HG03039 (cell line): ENCODE measurements at regions not wholly inside any gene's neighbourhood (a gene's known extent, or its start where the extent isn't known, plus 50 kb on each side); places are given as distances from the start of the nearest gene placed in this dataset.

Source experiments
- ATAC-seq: cut with Tn5 transposase; IDR thresholded peaks from one replicate; pipeline ENCODE4 v1.9.1; 2021; ENCODE audit warnings: mild to moderate bottlenecking, moderate library complexity; ENCODE audit not compliant: unreplicated experiment

- ATAC-seq = no peak
Measured at GRCh38 chr1:191943684-191944083, 214.6 kb upstream of the RGS18 start.

GRCh38 chr1:191953526-191953925 lies 204.7 kb upstream of the RGS18 start:
- ATAC-seq = no peak

- no peak for ATAC-seq
Measured at GRCh38 chr1:191959856-191960255, 198.4 kb upstream of the RGS18 start.

- ATAC-seq = no peak
Measured at GRCh38 chr1:191963286-191963685, 195.0 kb upstream of the RGS18 start.

- ATAC-seq = no peak
Measured at GRCh38 chr1:191963781-191964455, 194.3 kb upstream of the RGS18 start.

GRCh38 chr1:191969290-191969689 lies 189.0 kb upstream of the RGS18 start:
- ATAC-seq = no peak

- no peak for ATAC-seq
Measured at GRCh38 chr1:191970116-191970515, 188.1 kb upstream of the RGS18 start.

GRCh38 chr1:191971447-191971846 lies 186.8 kb upstream of the RGS18 start:
- ATAC-seq = no peak

- no peak for ATAC-seq
Measured at GRCh38 chr1:191974004-191974403, 184.3 kb upstream of the RGS18 start.

GRCh38 chr1:191977874-191978506 lies 180.3 kb upstream of the RGS18 start:
- no peak for ATAC-seq

GRCh38 chr1:191984856-191985255 lies 173.4 kb upstream of the RGS18 start:
- ATAC-seq = no peak

- no peak for ATAC-seq
Measured at GRCh38 chr1:191992118-191992517, 166.1 kb upstream of the RGS18 start.

- ATAC-seq = no peak
Measured at GRCh38 chr1:191993549-191993948, 164.7 kb upstream of the RGS18 start.

GRCh38 chr1:192002063-192002462 lies 156.2 kb upstream of the RGS18 start:
- no peak for ATAC-seq

- no peak for ATAC-seq
Measured at GRCh38 chr1:192003295-192004077, 154.8 kb upstream of the RGS18 start.

- ATAC-seq = no peak
Measured at GRCh38 chr1:192005976-192006375, 152.3 kb upstream of the RGS18 start.

- no peak for ATAC-seq
Measured at GRCh38 chr1:192008281-192008825, 149.9 kb upstream of the RGS18 start.

GRCh38 chr1:192010406-192010805 lies 147.9 kb upstream of the RGS18 start:
- ATAC-seq = no peak

- no peak for ATAC-seq
Measured at GRCh38 chr1:192011525-192011924, 146.7 kb upstream of the RGS18 start.

- ATAC-seq = no peak
Measured at GRCh38 chr1:192022827-192023226, 135.4 kb upstream of the RGS18 start.

- ATAC-seq = no peak
Measured at GRCh38 chr1:192024881-192025280, 133.4 kb upstream of the RGS18 start.

- no peak for ATAC-seq
Measured at GRCh38 chr1:192038567-192038966, 119.7 kb upstream of the RGS18 start.
